Activated B cell treated with CpG ODN at 0.5 μM for 24 hours (primary cell): ENCODE measurements at regions not wholly inside any gene's neighbourhood (a gene's known extent, or its start where the extent isn't known, plus 50 kb on each side); places are given as distances from the start of the nearest gene placed in this dataset.

ENCODE experiments used
- ATAC-seq: fragments of 200-7000 bp; cut with Tn5 transposase; one replicate; pipeline ENCODE4 v1.10.0; 2021; ENCODE audit warnings: low read depth, mild to moderate bottlenecking, moderate library complexity
- CTCF ChIA-PET: fragments of 350-600 bp; sonication (Branson Sonifier 250); formaldehyde crosslinking; loops from one replicate; lab custom pipeline; 2021; ENCODE audit warnings: antibody characterized with exemption; lab: Charles Lee
- POLR2A ChIA-PET: fragments of 350-600 bp; sonication (Branson Sonifier 250); formaldehyde crosslinking; loops from one replicate; lab custom pipeline; 2021; ENCODE audit warnings: antibody characterized with exemption; lab: Charles Lee
- DNase-seq: peaks from one replicate; pipeline ENCODE4 v3.0.0; 2022
- H3K27ac Mint-ChIP-seq: one replicate; pipeline ENCODE4 v1.8.0; 2020; ENCODE audit warnings: mixed read lengths
- H3K27me3 Mint-ChIP-seq: one replicate; pipeline ENCODE4 v1.8.0; 2021; ENCODE audit warnings: mixed read lengths
- H3K36me3 Mint-ChIP-seq: one replicate; pipeline ENCODE4 v1.8.0; 2021; ENCODE audit warnings: low read depth, mixed read lengths
- H3K4me1 Mint-ChIP-seq: one replicate; pipeline ENCODE4 v1.8.0; 2021; ENCODE audit warnings: mixed read lengths
- H3K4me3 Mint-ChIP-seq: one replicate; pipeline ENCODE4 v1.8.0; 2020; ENCODE audit warnings: mild to moderate bottlenecking, mixed read lengths
- H3K9me3 Mint-ChIP-seq: one replicate; pipeline ENCODE4 v1.8.0; 2020; ENCODE audit warnings: mixed read lengths
- CTCF ChIP-seq: fragments of 200-600 bp; IDR thresholded peaks from one replicate; pipeline ENCODE4 v1.8.0; 2022; ENCODE audit warnings: antibody characterized with exemption, mild to moderate bottlenecking
- intact Hi-C: fragments of 100-400 bp; cut with micrococcal nuclease; formaldehyde crosslinking; loops from one replicate; pipeline ENCODE4 v1.15.1; 2024

- H3K27me3 Mint-ChIP-seq: no peaks in the 10 kb centered on the region
- TF ChIP-seq CTCF: no peak
- no peaks in the 10 kb centered on the region for H3K36me3 Mint-ChIP-seq
- H3K4me1 Mint-ChIP-seq: no peaks in the 10 kb centered on the region
- H3K9me3 Mint-ChIP-seq: no peaks in the 10 kb centered on the region
- no peak overlapping the region for H3K4me3 Mint-ChIP-seq
- ATAC-seq (no peak), DNase-seq (no peak)
- intact Hi-C loops: no loop called here
- no peak overlapping the region for H3K27ac Mint-ChIP-seq
- ChIA-PET CTCF (no interaction called here), POLR2A (no interaction called here)
These were observed 683.0 kb downstream of the DHX35 start for GRCh38 chr20:39645131-39645530.

DNA sequence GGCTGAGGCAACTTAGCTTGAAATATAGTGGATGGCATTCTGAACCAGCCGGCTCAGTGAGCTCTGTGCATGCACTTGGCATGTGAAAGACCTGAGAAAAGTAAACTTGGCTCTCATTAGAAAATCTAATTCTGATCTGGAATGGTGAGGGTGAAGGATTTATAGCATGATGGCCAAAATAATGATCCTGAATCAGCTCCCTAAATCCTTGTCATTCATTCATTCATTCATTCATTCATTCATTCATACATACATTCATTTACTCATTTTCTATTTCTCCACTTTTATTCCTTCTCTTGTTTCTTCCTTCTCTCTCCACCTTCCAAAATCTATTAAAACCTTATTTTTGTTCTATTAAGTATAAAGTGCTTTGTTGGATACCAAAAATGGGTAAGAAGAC is 681.1 kb downstream of the DHX35 start:
- POLR2A ChIA-PET: no interaction called here
- Mint-ChIP-seq H3K9me3 (no peaks in the 10 kb centered on the region), H3K27me3 (no peaks in the 10 kb centered on the region), H3K27ac (no peak overlapping the region), H3K4me3 (no peak overlapping the region), H3K4me1 (no peaks in the 10 kb centered on the region), H3K36me3 (no peaks in the 10 kb centered on the region)
- CTCF ChIA-PET: no interaction called here
- intact Hi-C loops: no loop called here
- DNase-seq (no peak), ATAC-seq (no peak)
- TF ChIP-seq CTCF: no peak

GRCh38 chr20:39641423-39641822 is 679.3 kb downstream of the DHX35 start:
- intact Hi-C loops: no loop called here
- TF ChIP-seq CTCF: no peak
- CTCF ChIA-PET: no interaction called here
- H3K27me3 Mint-ChIP-seq: no peaks in the 10 kb centered on the region
- no peaks in the 10 kb centered on the region for H3K36me3 Mint-ChIP-seq
- DNase-seq (no peak), ATAC-seq (no peak)
- no peak overlapping the region for H3K27ac Mint-ChIP-seq
- H3K4me1 Mint-ChIP-seq: no peaks in the 10 kb centered on the region
- no peaks in the 10 kb centered on the region for H3K9me3 Mint-ChIP-seq
- POLR2A ChIA-PET: no interaction called here
- H3K4me3 Mint-ChIP-seq: no peak overlapping the region

GRCh38 chr20:39640147-39640546 is 678.0 kb downstream of the DHX35 start:
- CTCF ChIA-PET: no interaction called here
- DNase-seq: no peak
- H3K9me3 Mint-ChIP-seq: no peaks in the 10 kb centered on the region
- no peak for ATAC-seq
- no peaks in the 10 kb centered on the region for H3K4me1 Mint-ChIP-seq
- intact Hi-C loops: no loop called here
- no peak overlapping the region for H3K4me3 Mint-ChIP-seq
- POLR2A ChIA-PET: no interaction called here
- no peaks in the 10 kb centered on the region for H3K36me3 Mint-ChIP-seq
- no peak overlapping the region for H3K27ac Mint-ChIP-seq
- no peaks in the 10 kb centered on the region for H3K27me3 Mint-ChIP-seq
- no peak for TF ChIP-seq CTCF

GRCh38 chr20:39638731-39639130 is 676.6 kb downstream of the DHX35 start:
- H3K27me3 Mint-ChIP-seq: peaks cover 1% of the 10 kb centered on the region
- ATAC-seq: no peak
- CTCF ChIA-PET: no interaction called here

More at GRCh38 chr20:39638731-39639130, 676.6 kb downstream of the DHX35 start:
- H3K36me3 Mint-ChIP-seq: no peaks in the 10 kb centered on the region
- H3K4me1 Mint-ChIP-seq: no peaks in the 10 kb centered on the region
- intact Hi-C loops: no loop called here
- H3K9me3 Mint-ChIP-seq: no peaks in the 10 kb centered on the region
- no peak overlapping the region for H3K4me3 Mint-ChIP-seq
- POLR2A ChIA-PET: no interaction called here
- no peak for DNase-seq
- no peak for TF ChIP-seq CTCF
- no peak overlapping the region for H3K27ac Mint-ChIP-seq
